Hematopoietic multipotent progenitor cell treated with erythropoietin and hydrocortisone succinate and interleukin-3 and kit ligand, for 4 days (in vitro differentiated cells): ENCODE measurements at regions not wholly inside any gene's neighbourhood (a gene's known extent, or its start where the extent isn't known, plus 50 kb on each side); places are given as distances from the start of the nearest gene placed in this dataset.
A peak's percentile ranks its signal among the peaks of the same experiment; 100 is the strongest.

Source experiments
- DNase-seq: peaks from one replicate; pipeline ENCODE4 v3.0.0-alpha.2; 2015

DNA sequence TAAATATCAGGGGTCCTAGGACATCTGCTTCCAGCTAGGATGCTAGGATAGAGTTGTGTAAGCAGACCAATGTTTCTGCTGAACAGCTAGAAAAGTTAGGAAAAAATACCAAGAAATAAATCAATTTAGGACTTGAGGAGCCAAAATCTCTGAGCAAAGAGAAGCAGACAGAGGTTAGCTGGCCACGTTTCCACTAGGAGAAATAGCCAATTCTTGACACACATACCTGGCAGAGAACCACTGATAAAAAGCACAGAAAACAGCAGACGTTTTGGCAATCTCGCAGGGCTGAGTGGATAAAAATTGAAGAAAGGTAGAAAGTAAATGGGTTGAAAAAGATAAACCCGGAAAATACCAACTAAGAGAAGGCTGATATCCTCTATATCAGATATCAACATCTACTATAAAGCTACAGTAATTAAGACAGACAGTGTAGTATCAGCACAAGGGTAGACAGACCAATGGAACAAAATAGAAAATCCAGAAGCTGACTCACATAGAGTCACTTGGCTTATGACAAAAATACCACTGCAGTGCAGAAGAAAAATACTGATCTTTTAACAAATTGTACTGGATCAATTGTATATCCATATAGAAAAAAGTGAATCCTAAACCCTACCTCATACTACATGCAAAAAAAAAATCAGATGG lies 306.1 kb upstream of the KLHL29 start:
- no peak for DNase-seq

DNA sequence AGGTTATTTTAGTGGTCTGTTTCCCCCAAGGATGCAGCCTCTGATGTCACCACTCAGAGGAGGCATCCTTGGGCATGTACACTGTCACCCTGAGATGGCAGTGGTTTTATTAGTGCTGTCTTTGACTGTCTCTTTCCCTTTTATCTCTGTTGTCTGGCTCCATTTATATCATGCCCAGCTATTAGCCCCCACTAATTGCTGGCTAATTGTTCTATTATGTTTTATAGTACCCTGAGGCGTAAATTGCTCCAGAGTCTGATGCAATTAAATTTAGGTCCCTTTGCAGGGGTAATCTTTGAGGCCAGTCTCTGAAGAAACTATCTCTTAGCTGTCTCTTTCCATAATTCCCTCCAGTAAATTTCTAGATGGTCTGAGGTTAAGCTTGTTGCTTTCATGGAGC lies 301.0 kb upstream of the KLHL29 start:
- DNase-seq = no peak

DNA sequence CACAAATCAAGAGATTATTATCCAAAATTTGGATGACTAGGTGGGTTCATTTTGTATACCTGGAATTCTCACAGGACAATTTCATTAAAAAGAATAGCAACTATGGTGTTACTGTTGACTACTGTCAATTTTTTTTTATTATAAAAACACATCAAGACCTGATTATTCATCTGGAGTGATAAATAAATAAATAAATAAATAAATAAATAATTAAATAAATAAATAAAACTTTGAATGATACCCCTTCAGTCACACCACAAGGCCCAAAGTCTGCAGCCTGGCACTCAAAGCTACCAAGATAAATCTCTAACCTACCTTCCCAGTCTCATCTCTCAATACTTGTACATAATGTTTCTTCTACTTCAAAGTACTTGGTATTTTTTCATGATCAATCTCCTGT lies 294.0 kb upstream of the KLHL29 start:
- DNase-seq = no peak

DNA sequence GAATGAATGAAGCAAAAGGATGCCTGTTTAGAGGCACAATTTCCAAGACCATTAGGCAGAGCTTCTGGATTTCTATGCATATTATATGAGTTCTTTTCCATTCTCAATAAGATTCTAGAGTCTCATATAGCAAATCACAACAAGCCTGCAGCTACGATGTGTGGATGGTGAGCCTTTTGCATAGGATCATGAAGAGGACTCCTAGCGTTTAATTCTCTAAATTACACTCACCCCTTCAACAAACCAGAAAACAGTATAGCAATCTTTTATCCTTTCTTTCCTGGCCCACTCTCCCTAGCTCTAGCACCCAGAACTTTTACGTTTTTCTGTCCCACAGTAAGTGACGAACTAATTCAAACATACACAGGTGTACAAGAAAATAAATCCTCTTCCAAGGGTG lies 293.1 kb upstream of the KLHL29 start:
- no peak for DNase-seq

DNA sequence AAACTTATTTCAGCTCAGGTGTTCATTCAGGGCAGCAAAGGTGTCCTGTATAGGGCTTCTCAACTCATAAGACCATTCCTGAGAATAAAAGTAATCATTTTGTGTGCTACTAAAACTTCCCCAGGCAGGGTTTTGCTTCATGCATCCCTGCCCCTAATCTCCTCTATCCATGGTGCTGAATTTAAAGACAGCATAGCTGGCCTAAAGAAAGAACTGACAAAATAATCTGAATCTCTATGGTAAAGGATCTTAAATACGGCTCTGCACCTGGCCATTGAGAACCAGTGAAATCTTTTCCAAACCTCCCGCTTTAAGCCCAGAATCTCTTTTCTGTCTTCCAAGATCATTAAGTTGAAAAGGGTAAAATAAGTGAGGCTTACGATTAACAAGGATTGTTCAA lies 292.1 kb upstream of the KLHL29 start:
- peak; percentile 48 for DNase-seq

DNA sequence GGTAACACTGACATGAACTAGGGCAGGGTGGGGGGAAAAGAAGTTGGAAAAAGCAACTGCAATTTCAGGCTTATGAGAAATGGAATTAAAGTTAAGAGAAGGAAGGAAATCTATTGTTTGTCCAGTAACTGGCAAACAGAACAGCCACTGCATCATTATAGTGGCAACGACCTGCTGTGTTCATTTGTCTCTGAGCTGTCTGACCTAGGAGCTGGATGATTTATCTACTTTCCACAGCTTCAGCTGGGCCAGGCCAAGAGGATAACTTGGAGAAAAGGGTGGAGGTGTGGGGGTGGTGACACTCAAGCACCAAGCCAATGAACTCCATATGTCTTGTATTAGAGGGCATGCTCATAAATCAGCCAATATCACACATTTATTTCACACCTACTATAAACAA lies 291.5 kb upstream of the KLHL29 start:
- no peak for DNase-seq

DNA sequence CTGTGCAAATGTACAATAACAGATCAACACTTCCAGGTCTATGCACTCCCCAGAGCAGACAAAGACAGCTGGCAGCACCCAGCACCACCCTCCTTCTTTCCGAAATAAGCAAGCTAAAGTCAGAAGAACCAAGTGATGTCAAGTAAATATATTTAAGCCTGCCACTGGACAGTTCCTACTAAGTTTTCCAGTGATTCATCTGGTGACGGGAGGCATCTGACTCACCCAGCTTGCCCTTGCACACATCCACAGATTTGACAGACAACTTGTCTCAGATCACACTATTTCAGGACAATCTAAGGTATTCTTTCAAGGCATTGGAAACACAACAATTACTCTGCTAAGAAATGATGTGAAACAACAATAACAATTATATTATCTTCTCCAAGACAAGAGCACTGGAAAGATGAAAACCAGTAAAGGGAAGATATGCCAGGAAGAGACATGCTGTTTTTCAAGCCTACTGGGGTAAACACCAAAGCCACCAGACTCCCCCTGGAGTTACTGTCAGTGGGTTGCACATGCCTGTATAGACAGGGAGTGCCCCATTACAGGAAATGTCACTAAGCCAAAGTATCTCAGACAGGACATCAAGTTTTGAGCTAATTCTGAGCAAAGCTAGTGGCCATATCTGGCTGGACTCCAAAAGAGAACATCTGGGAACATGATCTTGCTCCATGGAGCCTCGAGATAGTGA lies 287.9 kb upstream of the KLHL29 start:
- DNase-seq = no peak

DNA sequence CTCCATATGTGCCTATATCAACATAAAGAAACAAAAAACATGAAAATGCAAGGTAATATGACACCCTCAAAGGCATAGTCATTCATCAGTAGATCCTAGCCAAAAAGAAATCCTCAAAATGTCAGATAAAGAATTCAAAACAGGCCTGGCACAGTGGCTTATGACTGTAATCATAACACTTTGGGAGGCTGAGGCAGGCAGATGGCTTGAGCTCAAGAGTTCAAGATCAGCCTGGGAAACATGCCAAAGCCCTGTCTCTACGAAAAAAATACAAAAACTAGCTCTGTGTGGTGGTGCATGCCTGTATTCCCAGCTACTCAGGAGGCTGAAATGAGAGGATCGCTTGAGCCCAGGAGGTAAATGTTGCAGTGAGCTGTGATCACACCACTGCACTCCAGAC lies 284.6 kb upstream of the KLHL29 start:
- DNase-seq = no peak

DNA sequence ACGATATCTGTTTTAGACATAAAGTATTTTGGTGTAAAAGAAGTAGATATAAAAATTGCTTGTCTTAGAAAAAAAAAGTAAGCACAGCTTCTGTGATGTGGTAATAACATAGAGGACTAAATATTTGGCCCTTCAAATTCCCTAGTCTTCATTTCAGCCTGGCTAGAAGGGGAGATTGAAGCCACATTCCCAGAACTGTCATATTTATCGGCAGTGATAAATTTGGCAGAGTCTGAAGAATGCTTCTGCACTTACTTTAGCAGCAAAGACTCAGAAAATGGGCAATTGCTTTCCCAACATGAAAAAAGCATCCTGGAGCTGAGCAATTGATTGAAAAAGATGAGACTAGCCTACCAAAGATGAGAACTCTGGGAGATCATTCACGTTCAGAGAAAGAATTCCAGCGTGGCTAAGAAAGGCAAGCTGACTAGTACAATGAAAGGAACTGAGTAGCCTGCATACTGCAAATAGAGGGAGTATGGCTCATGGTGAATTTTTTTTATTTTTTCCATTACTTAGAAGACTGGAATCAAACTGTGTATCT lies 278.7 kb upstream of the KLHL29 start:
- no peak for DNase-seq

DNA sequence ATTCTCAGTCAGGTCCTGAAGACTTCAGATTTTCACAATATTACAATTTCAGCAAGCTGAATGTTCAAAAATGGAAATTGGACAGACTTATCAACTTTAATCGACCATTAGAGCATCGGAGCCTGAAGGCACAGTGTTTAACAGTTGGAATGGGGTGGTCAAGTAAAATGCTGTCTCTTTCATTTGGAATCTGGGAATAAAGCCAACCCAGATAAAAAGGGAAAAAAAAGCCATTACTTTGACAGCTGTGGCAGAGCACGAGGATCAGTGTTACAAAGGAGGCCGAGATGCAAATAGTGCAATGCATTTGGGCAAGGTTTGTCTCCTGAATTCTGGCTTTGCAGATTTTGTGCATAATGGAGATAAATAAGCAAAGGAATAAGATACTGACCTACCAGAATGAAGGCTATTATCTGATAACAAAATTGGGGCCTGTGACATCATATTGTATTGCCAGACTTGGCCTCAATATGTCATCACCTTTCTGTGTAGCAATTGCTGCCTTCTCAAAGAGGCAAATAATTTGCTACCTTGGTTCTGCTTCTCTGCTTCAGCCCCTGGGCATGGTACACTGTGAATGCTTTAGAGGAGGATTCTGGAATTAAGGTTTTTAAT lies 277.5 kb upstream of the KLHL29 start:
- DNase-seq = no peak

DNA sequence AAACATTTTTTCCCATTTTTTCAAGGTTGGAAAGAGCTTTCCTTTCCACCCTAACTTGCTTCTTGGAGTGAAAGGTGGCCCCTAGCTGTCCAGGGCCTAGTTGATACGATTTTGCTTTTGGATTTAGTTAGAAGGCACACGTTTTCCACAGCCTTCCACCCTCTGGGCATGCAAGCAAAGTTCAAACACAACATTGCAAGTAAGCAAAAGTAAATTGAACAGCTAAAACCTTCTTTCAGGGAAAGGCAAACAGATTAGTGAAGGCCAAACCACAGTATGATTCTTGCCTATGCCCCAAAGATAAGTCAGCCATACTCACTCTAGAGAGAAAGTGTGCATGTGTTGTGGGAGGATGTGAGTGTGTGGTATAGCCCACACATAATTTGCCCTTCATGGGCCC lies 273.7 kb upstream of the KLHL29 start:
- DNase-seq = no peak

DNA sequence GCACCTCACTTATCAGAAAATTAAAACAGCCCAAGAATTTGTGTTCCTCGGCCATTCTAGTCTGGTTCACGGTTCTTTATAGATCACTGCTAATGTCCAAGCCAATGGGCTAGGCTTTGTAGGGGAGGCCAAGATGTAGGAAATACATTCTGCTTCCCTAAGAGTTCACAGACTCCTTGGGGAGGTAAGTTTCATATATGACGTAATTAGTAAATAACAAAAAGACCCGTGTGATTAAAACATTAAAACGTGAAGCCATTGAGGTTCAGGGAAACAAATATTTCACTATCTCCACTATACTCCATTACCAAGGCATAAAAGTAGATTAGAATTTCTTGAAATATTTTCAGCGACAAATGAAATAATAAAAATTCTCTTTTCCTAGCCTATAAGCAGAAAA lies 272.5 kb upstream of the KLHL29 start:
- no peak for DNase-seq

DNA sequence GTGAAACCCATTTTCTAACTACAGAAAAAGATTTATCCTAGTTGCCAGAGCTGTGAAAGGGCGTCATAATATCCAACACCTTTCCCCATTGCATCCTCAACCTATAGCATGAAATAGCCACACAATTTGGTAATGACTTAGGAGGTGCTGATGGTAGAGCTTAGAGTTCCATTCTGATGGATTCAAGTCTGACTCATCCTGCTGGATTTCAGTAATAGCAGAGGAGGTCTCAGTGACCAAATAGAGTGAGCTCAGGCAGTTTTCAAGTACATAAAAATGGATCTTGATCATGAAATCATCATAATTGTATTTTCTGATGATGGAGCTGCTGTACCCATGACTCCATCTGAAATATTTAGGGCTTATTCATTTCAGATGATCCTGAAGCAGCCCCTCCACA lies 270.7 kb upstream of the KLHL29 start:
- DNase-seq = no peak

DNA sequence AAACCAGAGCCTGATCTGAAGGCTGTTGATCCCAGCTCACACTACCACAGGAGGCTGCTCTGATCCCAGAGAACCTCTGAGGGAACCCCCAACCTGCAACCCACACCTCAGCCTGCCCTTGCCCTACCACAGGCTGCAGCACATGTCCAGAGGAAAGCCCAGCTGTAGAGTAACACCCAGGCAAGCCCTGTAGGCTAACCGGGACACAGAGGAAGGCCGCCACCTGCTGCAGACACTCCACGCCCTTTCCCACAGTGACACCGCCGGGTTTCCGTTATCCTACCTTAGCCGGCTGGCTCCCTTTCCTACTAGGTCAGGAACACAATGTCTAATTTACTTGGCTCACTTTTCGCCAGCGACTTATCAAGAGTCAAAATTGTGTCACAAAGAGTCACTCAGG lies 266.7 kb upstream of the KLHL29 start:
- no peak for DNase-seq

DNA sequence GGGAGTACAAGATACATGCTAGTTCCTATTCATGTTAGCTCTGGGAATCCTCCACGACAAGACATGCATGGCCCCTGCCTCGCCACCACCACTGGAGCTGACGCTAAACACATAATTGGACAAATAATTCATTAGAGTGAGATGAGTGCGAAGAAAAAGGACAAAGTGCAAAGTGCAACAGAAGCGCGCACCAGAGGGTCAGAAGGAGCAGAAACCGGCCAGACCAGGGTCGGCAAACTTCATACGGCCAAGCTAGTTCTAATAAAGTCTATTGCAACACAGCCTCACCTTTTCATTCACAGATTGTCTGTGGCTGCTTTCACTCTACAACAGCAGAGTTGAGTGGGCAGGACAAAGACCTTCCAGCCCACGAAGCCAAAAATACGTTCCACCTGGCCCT lies 266.1 kb upstream of the KLHL29 start:
- no peak for DNase-seq

DNA sequence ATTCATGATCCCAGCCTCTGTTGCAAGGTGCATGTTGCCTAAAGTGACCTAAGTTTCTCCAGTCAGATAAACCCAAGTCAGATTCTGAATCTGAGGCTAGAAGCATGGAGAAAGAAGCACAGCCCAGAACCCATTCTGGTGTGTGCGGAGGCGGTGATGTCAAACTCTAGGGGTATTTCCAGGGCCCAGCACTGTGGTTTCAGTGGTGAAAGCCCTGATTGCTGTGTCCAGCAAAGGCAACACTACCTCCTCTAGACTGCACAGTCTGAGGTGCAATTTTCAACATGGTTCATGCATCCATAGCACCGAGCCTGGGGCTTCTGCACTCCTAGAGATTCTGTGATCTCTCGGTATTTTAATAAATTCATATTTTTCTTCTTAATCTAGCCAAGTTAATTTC lies 264.8 kb upstream of the KLHL29 start:
- DNase-seq = no peak

DNA sequence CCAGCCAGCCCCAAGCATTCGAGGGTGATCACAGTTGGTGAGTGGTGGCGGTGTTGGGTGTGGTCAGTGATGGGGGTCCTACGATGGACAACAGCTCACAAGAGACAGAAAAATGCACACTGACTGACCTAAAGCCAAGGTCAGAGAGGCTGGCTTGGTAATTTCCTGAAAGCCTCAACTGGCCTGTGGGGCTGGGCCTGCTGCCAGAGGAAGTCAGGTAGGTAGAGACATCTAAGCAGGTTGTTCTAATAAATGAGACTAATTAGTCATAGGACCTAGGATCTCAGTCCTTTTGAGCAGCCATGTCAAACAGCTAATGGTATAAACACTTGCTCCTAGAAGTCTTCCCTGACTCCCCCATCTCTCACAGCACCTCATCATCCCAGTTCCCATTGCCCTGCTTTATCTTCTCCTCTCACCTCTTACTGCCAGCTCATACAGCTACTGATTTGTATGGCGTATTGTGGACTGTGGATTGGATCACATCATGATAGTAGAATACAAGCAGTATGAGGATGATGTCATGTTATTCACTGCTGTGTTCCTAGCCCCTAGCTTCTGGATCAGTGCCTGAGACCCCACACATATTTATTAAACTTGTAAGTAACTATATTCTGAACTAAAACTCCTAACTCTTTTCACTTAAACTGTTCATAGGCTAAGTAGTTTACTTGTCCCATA lies 262.9 kb upstream of the KLHL29 start:
- no peak for DNase-seq

DNA sequence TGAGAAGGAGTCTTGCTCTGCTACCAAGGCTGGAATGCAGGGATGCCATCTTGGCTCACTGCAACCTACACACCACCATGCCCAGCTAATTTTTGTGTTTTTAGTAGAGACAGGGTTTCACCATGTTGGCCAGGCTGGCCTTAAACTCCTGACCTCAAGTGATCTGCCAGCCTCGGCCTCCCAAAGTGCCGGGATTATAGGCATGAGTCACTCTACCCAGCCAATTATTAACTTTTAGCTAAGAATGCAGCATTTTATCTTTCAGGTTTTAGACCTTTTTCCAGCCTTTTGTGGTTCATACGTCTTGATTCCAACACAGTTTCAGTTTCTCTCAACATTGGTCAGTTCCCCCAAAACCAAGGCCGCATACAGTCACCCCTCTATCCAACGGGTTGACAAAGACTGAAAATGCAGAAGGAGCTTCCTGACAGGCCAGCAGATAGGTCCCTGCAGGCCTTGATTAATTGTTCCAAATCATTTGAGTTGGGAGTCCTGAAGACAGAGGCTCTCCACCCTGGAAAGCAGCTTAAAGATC lies 262.2 kb upstream of the KLHL29 start:
- DNase-seq = no peak

DNA sequence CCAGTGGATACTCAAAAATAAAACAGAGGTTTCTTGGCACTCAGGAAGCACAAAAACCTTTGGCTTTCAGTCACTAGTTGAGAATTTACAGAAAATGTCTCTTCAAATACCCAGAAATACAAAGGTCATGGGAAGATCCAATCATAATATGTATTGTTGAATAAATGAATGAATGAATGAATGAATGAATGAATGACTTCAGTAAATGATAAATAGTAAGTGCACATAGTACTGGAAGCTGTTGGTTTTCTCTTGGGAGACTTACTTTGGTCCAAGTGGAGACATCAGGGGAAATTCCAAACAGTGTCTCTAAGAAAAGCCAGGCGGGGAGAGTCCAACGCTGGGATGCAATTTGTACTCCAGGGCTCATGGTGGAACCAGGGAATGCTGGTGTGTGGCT lies 261.3 kb upstream of the KLHL29 start:
- DNase-seq = no peak

DNA sequence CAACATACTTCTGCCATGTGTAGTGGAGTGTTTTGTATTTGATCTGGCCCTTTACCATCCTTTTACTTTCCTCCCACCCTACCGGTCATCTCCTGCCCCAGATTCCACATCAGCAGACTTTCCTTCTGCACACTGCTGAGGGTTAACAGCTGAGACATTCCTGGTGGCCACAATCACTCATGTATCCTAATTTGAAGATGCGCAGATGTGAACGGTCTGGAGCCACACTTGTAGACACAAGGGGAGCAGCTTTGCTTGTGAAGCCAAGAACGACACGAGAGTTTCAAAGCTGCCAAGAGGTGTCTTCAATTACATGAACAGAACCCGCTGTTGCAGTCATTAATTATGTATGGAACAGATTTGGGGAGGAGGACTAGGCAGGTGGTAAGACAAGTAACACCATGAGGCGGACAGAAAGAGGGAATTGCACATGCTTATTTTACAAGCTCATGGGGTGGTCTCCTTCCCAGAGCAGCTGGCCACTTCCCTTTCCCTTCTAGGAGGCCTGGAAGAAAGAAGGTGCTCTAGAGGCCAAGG lies 260.7 kb upstream of the KLHL29 start:
- no peak for DNase-seq

DNA sequence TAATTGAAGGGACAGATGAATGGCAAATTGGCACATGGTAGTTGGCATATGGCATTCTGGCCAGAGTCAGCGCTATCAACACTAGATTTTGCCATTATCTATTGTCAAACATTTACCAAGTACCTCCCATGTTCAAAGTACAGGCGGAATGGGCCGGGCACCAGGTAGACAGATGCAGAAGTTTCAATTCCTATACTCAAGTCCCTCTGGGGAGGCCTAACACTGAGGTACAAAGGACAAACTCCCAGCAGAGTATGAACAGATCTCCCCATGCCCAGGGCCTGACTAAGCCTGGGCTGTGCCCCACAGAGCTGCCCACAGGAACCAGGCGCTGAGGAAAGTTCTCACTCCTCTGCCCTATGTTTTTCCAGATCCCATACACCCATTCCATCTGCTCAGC lies 257.5 kb upstream of the KLHL29 start:
- DNase-seq = no peak

DNA sequence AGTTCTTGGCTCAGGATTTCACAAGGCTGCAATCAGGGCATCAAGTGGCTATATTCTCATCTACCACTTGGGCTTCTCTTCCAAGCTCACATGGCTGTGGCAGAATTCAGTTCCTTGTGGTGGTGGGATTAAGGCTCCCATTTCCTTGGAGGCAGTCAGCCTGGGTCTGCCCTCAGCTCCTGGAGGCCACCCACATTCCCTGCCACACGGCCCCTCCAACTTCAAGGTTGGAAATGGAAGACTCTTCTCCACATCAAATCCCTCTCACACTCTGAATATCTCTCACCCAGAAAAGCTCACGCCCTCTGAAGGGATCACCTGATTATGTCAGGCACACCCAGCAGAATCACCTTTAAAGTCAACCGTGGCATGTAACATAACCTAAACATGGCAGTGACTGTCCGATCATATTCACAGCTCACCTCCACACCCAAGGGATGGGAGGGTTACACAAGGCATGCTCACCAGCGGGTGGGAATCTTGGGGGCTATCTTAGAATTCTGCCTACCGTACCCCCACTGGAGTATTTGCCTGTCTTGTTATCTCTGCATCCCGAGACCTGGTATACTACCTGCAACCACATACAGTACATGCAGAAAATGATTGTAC lies 256.2 kb upstream of the KLHL29 start:
- DNase-seq = no peak

DNA sequence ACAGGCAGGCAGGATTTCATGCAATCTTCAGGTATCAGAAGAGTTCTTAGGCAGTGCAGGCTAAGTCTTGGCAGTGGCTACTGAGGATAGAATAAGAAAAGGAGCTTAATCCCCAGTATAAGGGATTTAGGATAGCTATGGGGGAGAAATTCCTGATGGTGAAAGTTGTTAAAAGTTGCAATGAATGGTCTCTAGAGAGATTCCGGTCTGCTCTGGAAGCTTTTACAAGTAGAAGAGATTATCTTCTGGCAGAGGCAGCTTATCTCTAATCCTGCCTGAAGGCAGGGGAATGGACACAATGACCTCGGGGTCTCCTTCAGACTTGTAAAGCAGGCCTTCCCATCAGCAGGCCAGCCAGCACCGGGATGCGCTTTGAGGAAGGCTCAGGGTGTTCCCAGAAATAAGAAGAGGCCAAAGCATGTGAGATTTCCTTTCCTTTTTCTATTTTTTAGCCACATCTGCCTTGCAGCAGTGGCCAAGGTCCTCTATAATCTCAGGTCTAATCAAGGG lies 253.9 kb upstream of the KLHL29 start:
- DNase-seq = no peak
